Mucosa of rectum (tissue), 2 donors: ENCODE measurements at regions not wholly inside any gene's neighbourhood (a gene's known extent, or its start where the extent isn't known, plus 50 kb on each side); places are given as distances from the start of the nearest gene placed in this dataset.

Source experiments
- H3K27ac ChIP-seq, 2 donors: one replicate each; pipeline ENCODE4 v1.7.0; 2013; ENCODE audit warnings: inconsistent platforms in 2 of 2, low read depth in 2 of 2, low read length in 2 of 2
- H3K27me3 ChIP-seq, 2 donors: one replicate each; pipeline ENCODE4 v1.7.0; 2013; ENCODE audit warnings: low read length in 2 of 2; ENCODE audit not compliant: control insufficient read depth in 2 of 2, insufficient read depth in 2 of 2
- H3K36me3 ChIP-seq, 2 donors: one replicate each; pipeline ENCODE4 v1.7.0; 2013; ENCODE audit warnings: low read length in 2 of 2; ENCODE audit not compliant: control insufficient read depth in 2 of 2, insufficient read depth in 2 of 2
- H3K4me1 ChIP-seq, 2 donors: one replicate each; pipeline ENCODE4 v1.7.0; 2013; ENCODE audit warnings: low read length in 2 of 2, mild to moderate bottlenecking in 1 of 2; ENCODE audit not compliant: control insufficient read depth in 2 of 2, insufficient read depth in 2 of 2
- H3K4me3 ChIP-seq, 2 donors: one replicate each; pipeline ENCODE4 v1.7.0; 2013; ENCODE audit warnings: low read length in 2 of 2
- H3K9ac ChIP-seq, 2 donors: one replicate each; pipeline ENCODE4 v1.7.0; 2013; ENCODE audit warnings: low read length in 2 of 2, low read depth in 1 of 2, mild to moderate bottlenecking in 1 of 2
- H3K9me3 ChIP-seq, 2 donors: one replicate each; pipeline ENCODE4 v1.7.0; 2013; ENCODE audit warnings: low read length in 2 of 2; ENCODE audit not compliant: control insufficient read depth in 2 of 2
- donor health status: healthy.
- donor health status: Normal muscosa, but diverticular disease.

GRCh38 chr3:194218646-194219453 is 82.9 kb downstream of the HES1 start:
- H3K27ac ChIP-seq: no peak overlapping the region
- H3K27me3 ChIP-seq: no peaks in the 10 kb centered on the region
- H3K9ac ChIP-seq: no peak overlapping the region
- H3K4me1 ChIP-seq: no peaks in the 10 kb centered on the region
- no peaks in the 10 kb centered on the region for H3K9me3 ChIP-seq
- H3K36me3 ChIP-seq: no peaks in the 10 kb centered on the region
- H3K4me3 ChIP-seq: no peak overlapping the region

DNA sequence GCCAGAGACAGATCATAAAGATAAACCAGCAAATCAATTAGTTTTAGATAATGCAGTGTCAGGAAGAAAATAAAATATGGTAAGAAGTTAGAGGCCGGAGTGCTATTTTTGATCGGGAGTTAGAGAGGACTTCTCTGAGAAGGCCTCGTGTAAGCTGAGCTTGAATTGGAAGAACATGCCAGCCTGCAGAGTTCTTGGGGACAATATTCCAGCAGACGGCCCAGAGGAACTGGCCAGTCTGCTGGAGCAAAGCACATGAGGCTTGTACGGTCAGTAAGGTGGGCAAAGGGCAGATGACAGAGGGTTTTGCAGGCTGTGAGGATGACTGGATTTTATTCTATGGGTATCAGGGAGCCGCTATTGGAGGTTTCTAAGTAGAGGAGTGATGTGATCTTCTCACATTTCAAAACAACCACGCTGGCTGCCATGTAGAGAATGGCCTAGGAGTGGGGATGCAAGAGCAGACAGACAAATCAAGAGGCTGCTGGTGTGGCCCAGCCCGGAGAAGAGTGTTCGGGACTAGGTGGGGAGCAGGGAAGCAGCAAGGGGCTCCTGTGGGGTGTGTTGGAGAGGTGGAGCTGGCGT is 84.0 kb downstream of the HES1 start:
- no peak overlapping the region for H3K9ac ChIP-seq
- H3K27me3 ChIP-seq: no peaks in the 10 kb centered on the region
- no peak overlapping the region for H3K4me3 ChIP-seq
- no peaks in the 10 kb centered on the region for H3K4me1 ChIP-seq
- H3K9me3 ChIP-seq: no peaks in the 10 kb centered on the region
- no peak overlapping the region for H3K27ac ChIP-seq
- H3K36me3 ChIP-seq: no peaks in the 10 kb centered on the region

DNA sequence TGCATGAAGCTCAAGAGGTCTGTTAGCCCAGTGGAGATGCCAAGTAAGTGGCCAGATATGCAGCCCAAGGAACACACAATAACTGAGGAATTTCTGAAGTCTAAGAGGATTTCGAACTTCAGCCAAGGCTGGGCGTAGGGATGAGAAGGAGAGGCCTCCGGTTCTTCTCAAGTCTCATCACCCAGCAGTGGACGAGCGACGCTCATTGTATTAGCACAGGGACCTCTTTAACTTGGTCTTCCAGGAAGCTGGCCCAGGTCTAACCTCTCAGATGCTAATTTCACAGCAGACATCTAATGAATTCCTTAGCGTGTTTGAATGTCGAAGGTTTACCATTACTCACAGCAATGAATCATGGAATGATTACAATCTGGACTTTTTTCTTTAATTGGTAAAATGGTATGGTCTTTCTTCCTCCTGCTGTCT is 85.0 kb downstream of the HES1 start:
- H3K36me3 ChIP-seq: no peaks in the 10 kb centered on the region
- no peak overlapping the region for H3K27ac ChIP-seq
- no peaks in the 10 kb centered on the region for H3K9me3 ChIP-seq
- H3K4me1 ChIP-seq: no peaks in the 10 kb centered on the region
- no peaks in the 10 kb centered on the region for H3K27me3 ChIP-seq
- no peak overlapping the region for H3K4me3 ChIP-seq
- H3K9ac ChIP-seq: no peak overlapping the region

DNA sequence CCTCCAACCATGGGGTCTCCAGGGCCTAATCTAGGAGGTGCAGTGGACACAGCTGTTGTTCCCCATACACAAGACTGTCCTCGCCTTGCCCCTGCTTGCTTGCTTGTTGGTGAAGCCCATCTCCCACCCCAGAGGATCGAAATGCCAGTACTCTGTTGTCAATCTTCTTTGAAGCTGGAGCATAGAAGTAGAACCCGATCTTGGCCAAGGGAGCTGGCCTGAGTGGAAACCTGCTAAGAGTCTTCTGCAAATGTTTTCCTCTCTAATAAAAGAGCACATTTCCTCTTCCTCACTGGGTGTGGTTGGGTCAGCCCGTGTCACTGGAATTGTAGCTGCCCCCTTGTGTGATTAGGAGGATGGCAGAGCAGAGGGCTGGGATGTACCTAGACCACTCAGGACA is 85.4 kb downstream of the HES1 start:
- Histone ChIP-seq H3K27ac (no peak overlapping the region), H3K36me3 (no peaks in the 10 kb centered on the region), H3K9me3 (no peaks in the 10 kb centered on the region), H3K9ac (no peak overlapping the region), H3K4me1 (no peaks in the 10 kb centered on the region), H3K4me3 (no peak overlapping the region), H3K27me3 (no peaks in the 10 kb centered on the region)

GRCh38 chr3:194223951-194224350 is 88.0 kb downstream of the HES1 start:
- no peak overlapping the region for H3K27ac ChIP-seq
- H3K27me3 ChIP-seq: no peaks in the 10 kb centered on the region
- no peak overlapping the region for H3K9ac ChIP-seq

GRCh38 chr3:194224471-194225417 is 88.8 kb downstream of the HES1 start:
- Histone ChIP-seq H3K27me3 (no peaks in the 10 kb centered on the region), H3K27ac (no peak overlapping the region), H3K9ac (no peak overlapping the region), H3K9me3 (no peaks in the 10 kb centered on the region), H3K36me3 (no peaks in the 10 kb centered on the region), H3K4me1 (no peaks in the 10 kb centered on the region), H3K4me3 (no peak overlapping the region)

More at GRCh38 chr3:194223951-194224350, 88.0 kb downstream of the HES1 start:
- H3K4me1 ChIP-seq: no peaks in the 10 kb centered on the region
- no peak overlapping the region for H3K4me3 ChIP-seq
- no peaks in the 10 kb centered on the region for H3K36me3 ChIP-seq
- H3K9me3 ChIP-seq: no peaks in the 10 kb centered on the region

DNA sequence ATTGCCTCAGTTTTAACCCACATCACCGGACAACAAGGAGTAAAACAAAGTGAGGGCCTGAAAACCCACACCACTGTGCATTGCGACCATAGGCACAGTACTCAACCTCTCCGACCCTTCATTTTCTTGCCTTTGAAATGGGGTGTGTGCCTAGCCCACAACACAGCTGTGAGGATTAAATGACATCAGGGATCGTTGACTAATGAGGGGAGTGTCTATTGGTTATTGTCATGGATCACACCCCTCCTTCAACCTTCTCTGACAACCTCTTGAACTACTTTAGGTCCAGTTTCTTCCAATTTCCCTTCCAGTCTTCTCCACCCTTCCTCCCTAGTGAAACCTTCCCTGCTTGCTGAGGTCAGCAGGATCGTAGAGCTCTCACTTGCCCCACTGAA is 89.5 kb downstream of the HES1 start:
- no peak overlapping the region for H3K27ac ChIP-seq
- no peak overlapping the region for H3K9ac ChIP-seq
- no peaks in the 10 kb centered on the region for H3K4me1 ChIP-seq
- no peak overlapping the region for H3K4me3 ChIP-seq
- H3K9me3 ChIP-seq: no peaks in the 10 kb centered on the region
- H3K27me3 ChIP-seq: no peaks in the 10 kb centered on the region
- no peaks in the 10 kb centered on the region for H3K36me3 ChIP-seq

GRCh38 chr3:194225988-194226663 is 90.2 kb downstream of the HES1 start:
- Histone ChIP-seq H3K27ac (no peak overlapping the region), H3K27me3 (no peaks in the 10 kb centered on the region), H3K9ac (no peak overlapping the region), H3K9me3 (no peaks in the 10 kb centered on the region), H3K4me1 (no peaks in the 10 kb centered on the region), H3K36me3 (no peaks in the 10 kb centered on the region), H3K4me3 (no peak overlapping the region)

DNA sequence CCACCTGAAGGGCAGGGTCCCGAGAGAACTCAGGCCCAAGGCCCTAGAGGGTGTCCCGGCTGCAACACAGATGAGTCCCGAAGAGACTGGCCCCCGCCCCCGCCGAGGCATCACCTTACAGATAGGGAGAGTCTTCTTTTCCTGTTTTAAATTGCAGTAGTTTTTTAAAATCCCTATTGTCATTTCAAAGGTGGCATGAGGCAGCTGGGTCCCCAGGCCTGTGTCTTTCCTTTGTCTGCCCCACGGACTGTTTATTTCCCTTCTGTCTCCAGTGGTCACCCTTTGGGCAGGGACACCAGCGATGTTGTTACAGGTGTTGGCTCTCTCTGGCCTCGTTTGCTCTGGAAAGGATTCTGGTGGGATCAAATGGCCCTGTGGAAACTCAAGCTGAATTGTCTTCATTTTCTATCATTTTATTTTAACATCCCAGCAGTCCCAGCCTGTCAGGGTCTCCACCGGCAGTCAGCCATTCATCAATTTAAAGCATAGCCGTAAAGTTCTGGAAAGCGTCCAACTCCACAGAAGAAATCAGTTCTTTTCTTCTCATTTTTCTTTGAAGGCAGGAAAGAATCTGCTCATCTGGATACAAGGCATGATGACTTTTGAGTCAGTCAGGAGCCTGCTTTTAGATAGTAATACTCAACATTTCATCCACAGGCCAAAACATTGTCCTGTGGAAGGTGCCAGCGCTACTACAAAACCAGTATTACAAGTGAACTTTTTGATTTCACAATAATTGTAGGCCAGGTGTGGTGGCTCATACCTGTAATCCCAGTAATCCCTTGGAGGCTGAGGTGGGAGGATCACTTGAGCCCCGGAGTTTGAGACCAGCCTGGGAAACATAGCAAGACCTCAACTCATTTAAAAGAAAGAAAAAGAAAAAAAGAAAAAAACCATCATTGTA is 96.2 kb downstream of the HES1 start:
- Histone ChIP-seq H3K9ac (no peak overlapping the region), H3K4me1 (no peaks in the 10 kb centered on the region), H3K4me3 (no peak overlapping the region), H3K27me3 (no peaks in the 10 kb centered on the region), H3K9me3 (no peaks in the 10 kb centered on the region), H3K27ac (no peak overlapping the region), H3K36me3 (no peaks in the 10 kb centered on the region)
